ENCODE measurements at regions not wholly inside any gene's neighbourhood (a gene's known extent, or its start where the extent isn't known, plus 50 kb on each side); places are given as distances from the start of the nearest gene placed in this dataset.

DNA sequence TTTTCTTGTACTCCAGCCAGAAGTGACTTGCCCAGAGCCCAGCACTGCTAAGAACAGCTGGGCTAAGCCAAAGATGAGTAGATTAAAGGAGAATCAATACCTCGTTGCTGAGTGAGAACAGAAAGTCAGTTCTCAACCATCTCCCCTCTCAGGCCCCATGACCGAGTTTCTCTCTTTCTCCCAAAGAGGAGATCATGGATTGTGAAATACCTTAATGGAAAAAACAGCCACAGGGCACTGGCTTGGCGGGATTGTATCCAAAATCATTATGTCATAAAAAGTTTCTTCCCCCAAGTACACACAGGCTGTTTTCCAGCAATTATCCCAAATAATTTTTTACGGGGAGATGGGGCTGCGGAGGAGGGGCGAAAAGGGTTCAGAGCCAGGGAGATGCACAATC is 111.8 kb upstream of the TMEM45B start:
- H3K27ac Mint-ChIP-seq = peak overlapping the region; percentile 34

GRCh38 chr11:129704831-129705230 is 110.8 kb upstream of the TMEM45B start:
- H3K4me3 Mint-ChIP-seq = no peak overlapping the region
- TF ChIP-seq, protein P1, sequence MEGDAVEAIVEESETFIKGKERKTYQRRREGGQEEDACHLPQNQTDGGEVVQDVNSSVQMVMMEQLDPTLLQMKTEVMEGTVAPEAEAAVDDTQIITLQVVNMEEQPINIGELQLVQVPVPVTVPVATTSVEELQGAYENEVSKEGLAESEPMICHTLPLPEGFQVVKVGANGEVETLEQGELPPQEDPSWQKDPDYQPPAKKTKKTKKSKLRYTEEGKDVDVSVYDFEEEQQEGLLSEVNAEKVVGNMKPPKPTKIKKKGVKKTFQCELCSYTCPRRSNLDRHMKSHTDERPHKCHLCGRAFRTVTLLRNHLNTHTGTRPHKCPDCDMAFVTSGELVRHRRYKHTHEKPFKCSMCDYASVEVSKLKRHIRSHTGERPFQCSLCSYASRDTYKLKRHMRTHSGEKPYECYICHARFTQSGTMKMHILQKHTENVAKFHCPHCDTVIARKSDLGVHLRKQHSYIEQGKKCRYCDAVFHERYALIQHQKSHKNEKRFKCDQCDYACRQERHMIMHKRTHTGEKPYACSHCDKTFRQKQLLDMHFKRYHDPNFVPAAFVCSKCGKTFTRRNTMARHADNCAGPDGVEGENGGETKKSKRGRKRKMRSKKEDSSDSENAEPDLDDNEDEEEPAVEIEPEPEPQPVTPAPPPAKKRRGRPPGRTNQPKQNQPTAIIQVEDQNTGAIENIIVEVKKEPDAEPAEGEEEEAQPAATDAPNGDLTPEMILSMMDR (conservative IDR thresholded peaks at IDR 0.05) = no peak

More for the DNA sequence above, 111.8 kb upstream of the TMEM45B start:
- DNase-seq (ENCODE audit: extremely low spot score, unreplicated experiment) = no peak
- TF ChIP-seq, protein P1 (conservative IDR thresholded peaks at IDR 0.05) = no peak
- H3K4me1 Mint-ChIP-seq (ENCODE audit: unreplicated experiment) = no peaks in the 10 kb centered on the region
- H3K27me3 Mint-ChIP-seq = peaks cover 7% of the 10 kb centered on the region
- H3K36me3 Mint-ChIP-seq = no peaks in the 10 kb centered on the region
- H3K4me3 Mint-ChIP-seq = no peak overlapping the region
- no peaks in the 10 kb centered on the region for H3K9me3 Mint-ChIP-seq

GRCh38 chr11:129705341-129705740 is 110.3 kb upstream of the TMEM45B start:
- no peak for DNase-seq (ENCODE audit: extremely low spot score, unreplicated experiment)
- H3K27me3 Mint-ChIP-seq = peaks cover under 1% of the 10 kb centered on the region
- H3K36me3 Mint-ChIP-seq = no peaks in the 10 kb centered on the region
- no peaks in the 10 kb centered on the region for H3K4me1 Mint-ChIP-seq (ENCODE audit: unreplicated experiment)
- no peak overlapping the region for H3K27ac Mint-ChIP-seq
- TF ChIP-seq, protein P1 (conservative IDR thresholded peaks at IDR 0.05) = no peak
- H3K9me3 Mint-ChIP-seq = no peaks in the 10 kb centered on the region
- H3K4me3 Mint-ChIP-seq = no peak overlapping the region

More at GRCh38 chr11:129704831-129705230, 110.8 kb upstream of the TMEM45B start:
- H3K36me3 Mint-ChIP-seq = no peaks in the 10 kb centered on the region
- peaks cover 4% of the 10 kb centered on the region for H3K27me3 Mint-ChIP-seq
- no peak for DNase-seq (ENCODE audit: extremely low spot score, unreplicated experiment)
- no peaks in the 10 kb centered on the region for H3K9me3 Mint-ChIP-seq
- peak overlapping the region; percentile 2 for H3K27ac Mint-ChIP-seq
- H3K4me1 Mint-ChIP-seq (ENCODE audit: unreplicated experiment) = no peaks in the 10 kb centered on the region

GRCh38 chr11:129705933-129706332 is 109.7 kb upstream of the TMEM45B start:
- no peak overlapping the region for H3K27ac Mint-ChIP-seq
- TF ChIP-seq, protein P1 (conservative IDR thresholded peaks at IDR 0.05) = no peak
- H3K4me1 Mint-ChIP-seq (ENCODE audit: unreplicated experiment) = no peaks in the 10 kb centered on the region
- H3K4me3 Mint-ChIP-seq = no peak overlapping the region
- H3K36me3 Mint-ChIP-seq = no peaks in the 10 kb centered on the region
- H3K27me3 Mint-ChIP-seq = no peaks in the 10 kb centered on the region
- no peak for DNase-seq (ENCODE audit: extremely low spot score, unreplicated experiment)
- no peaks in the 10 kb centered on the region for H3K9me3 Mint-ChIP-seq

DNA sequence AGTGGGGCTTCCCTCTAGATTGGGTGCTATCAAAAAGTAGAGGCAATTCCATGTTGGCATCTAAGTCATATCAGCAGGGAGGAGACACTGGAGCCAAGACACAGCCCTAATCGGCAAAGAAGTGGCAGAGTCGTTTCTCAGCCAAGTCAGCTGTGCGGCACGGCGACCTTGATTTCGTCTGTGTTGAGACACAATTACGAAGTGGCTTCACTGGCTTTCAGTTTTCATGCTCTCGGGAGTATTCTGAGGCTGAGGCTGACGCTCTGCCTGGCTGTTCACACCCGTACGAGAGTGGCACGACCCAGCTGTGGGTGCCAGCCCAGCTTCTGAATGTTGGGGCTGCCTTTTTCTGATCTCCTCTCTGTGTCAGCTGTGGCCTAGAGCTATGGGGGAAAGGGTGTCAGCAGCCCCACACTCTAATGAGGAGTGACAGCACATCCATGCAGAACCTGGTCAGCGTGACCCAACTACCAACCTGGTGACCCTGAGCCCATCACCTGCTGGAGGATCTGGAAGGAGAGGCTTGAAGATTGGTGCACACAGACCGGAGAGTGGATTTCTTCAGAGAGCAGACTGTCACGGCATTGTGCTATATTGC is 105.7 kb upstream of the TMEM45B start:
- Mint-ChIP-seq H3K27ac (no peak overlapping the region), H3K4me1 (ENCODE audit: unreplicated experiment) (no peaks in the 10 kb centered on the region), H3K27me3 (peaks cover 3% of the 10 kb centered on the region), H3K9me3 (no peaks in the 10 kb centered on the region), H3K36me3 (no peaks in the 10 kb centered on the region), H3K4me3 (no peak overlapping the region)
- TF ChIP-seq, protein P1 (conservative IDR thresholded peaks at IDR 0.05) = no peak
- peak; percentile 22 for DNase-seq (ENCODE audit: extremely low spot score, unreplicated experiment)
